NCI-H526 treated with DMSO at 0.1 percent for 48 hours (cell line): ENCODE measurements at regions not wholly inside any gene's neighbourhood (a gene's known extent, or its start where the extent isn't known, plus 50 kb on each side); places are given as distances from the start of the nearest gene placed in this dataset.
"Not testable (repeated sequence)": the region's sequence is repeated elsewhere in the genome, so short reads cannot be mapped to it uniquely, and the experiment has no call there.

Source experiments
- DNase-seq: peaks from one replicate; lab custom pipeline; 2025; lab: John Stamatoyannopoulos, UW

DNA sequence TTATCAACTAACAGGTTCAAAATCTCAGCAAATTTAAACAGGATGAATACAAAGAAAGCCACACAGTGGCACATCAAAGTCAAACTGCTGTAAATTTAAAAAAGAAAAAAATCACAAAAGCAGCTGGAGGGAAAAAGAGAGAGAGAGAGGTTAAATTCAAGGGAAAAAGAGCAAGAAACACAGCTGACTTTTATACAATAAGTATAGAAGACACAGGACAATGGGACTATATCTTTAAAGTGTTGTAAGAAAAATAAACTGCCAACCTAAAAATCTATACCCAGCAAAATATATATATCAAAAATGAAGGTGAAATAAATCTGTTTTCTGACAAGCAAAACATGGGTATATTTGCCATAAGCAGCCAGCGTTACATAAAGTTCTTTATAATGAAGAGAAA lies 261.5 kb downstream of the TLE1 start:
- no peak for DNase-seq

GRCh38 chr9:81424431-81424830 lies 264.9 kb downstream of the TLE1 start:
- DNase-seq, result peak; percentile 46

DNA sequence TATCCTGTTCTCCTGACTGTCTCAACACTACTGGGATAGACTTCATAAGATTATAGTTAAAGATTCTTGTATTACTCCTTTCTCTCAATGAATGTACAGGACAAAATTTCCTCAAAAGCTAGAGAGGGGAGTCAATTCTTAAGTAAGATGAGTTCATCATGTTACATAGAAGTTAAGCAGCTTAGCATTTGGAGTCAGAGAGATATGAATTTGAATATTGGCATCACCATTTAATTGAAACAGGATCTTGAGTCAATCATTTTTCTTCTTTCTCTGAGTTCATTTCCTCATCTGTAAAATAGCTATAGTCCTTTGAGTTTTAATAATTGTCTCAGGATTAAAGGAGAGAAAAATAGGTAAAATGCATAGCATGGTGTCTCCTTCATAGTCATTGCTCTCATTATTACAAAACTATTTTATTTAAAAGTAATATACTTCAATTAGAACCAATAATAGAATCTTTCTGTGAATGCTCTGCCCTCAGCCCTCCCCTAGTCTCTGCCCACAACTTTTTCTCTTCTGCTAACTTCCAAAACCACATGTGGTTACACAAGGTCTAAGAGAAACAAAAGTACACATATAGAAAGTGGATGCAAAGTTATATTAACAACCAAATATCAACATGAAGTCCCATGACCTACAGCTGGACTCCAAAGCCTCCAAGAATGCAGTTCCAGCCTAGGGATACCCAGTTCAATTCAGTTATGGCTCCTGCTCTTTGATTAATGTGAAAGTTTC lies 265.6 kb downstream of the TLE1 start:
- DNase-seq, result no peak

DNA sequence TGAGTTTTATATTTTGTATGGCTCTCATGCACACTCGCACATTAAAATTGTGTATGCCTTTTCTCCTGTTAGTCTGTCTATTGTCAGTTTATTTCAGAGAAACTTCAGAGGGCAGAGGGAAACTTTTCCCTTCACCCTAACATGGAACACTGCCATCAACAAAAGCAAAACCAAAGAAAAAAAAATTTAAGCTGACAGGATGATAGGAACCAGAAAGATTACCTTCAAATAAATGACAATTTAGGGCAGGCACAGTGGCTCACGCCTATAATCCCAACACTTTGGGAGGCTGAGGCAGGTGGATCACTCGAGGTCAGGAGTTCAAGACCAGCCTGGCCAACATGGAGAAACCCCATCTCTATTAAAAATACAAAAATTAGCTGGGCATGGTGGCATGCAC lies 268.3 kb downstream of the TLE1 start:
- not testable (repeated sequence) for DNase-seq

- no peak for DNase-seq
These were observed 269.3 kb downstream of the TLE1 start for GRCh38 chr9:81420024-81420423.

- peak; percentile 7 for DNase-seq
These were observed 271.4 kb downstream of the TLE1 start for GRCh38 chr9:81417941-81418340.

DNA sequence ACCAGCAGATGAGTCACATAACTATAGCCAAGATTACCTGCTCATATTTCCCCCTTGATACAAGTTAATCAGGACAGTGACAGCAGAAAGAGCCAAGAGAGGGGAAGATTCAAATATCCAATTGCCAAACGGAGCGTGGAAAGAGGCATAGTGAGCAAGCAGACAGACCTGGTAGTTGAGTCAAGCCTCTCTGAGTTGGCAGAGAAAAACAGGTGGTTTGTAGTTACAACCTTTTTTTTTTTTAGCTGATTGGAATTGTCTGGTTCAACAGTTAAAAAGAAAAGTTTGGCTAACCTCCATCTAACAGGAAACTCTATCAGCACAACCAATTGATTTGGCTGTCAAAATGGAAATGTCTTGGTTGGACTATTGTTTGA lies 272.1 kb downstream of the TLE1 start:
- DNase-seq, result no peak

DNA sequence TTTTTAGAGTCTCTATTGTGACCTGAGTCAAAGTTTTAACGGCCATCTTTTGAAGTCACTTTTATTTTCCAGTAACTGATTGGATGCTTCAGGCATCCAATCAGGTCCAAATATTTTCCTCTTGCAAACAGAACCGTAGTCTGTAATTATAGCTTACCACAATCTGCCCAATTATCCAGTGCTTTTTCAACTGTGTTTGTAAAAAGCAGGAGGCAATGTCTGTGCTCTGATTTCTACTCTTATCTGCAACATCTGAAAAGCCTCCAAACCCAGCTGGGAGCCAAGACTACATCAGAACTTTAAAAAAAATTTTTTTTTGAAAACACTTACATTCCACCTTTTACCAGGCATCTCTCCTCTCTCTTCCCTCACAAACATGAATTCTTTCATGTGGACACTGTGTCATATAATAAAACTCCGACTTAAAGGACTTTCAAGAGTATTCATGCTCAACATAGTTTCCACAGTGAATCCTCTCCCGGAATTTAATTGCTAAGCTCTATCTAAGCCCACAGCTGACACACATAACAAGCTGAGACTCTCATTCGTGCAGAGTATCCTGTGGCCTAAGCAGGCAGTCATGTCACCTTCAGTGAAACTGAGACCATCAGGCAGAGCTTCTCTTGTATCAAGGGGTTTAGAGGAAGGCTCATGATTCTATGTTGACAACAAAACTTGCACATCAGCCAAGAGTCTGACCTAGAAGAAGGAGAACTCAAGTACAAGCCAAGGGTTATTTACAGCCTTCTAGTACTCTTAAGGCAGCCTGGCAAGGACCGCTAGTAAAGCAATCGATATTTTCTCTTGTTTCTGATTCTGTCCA lies 272.7 kb downstream of the TLE1 start:
- DNase-seq, result no peak

DNA sequence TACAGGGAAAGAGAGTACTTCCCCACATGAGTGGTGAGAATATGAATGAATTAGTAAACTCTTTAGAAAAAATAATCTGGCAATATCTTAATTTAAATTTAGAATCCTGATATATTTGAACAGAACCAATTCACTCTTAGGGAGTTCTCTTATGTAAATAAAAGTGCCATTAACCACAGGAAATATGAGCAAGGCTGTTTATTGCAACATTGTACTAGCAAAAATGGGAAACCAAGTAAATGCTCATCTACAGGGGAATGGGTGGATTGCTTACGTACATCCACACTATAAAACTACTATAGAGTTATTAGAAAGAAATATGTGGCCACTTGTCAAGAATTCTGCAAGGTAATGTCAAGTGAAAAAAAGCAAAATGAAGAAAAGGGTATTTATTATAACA lies 274.5 kb downstream of the TLE1 start:
- no peak for DNase-seq

DNA sequence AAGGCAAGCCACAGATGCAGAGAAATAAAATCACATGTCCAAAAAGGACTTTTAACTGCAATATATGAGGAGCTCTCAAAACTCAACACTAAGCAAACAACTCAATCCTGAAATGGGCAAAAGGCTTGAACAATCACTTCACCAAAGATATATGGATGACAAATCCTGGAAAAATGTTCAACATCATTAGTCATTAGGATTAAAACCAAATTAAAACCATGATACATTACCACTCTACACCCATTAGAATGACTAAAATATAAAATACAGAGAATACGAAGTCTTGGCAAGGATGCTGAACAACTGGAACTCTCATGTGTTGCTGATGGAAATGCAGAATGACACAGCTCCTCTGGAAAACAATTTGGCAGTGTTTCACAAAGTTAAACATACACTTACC lies 277.4 kb downstream of the TLE1 start:
- DNase-seq, result no peak

DNA sequence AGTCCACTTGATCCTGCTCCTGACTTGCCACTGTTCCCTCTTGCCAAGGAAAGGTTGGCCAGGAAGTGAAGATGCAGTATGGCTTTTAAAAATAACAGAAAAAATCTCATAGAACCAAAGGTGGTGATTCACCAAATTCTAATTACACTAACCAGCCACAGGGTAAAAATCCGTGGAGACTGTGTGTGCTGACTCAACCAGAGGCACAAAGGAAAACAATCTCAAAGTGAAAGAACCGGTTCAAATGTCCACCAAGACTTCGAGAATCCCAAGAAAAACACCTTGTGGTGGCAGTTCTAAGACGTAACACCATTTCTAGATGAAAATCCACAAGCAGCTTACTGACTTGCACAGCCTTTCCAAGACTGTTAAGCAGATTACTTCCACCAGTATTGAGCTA lies 279.1 kb downstream of the TLE1 start:
- no peak for DNase-seq

DNA sequence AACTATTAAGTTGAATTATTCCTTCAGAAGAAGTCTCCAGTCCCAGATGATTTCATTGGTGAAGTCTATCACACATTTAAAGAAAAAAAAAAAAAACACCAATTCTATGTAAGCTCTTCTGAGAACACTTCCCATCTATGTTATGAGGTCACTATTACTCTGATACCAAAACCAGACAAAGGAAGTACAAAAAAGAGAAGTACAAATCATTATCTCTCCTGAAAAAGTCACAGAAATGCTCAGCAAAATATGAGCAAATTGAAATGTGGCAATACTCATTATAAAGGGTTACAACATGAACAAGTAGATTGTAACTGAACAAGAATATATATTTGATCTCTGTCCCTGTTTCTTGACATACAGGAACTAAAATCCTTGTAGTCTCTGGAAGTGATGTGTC lies 280.4 kb downstream of the TLE1 start:
- no peak for DNase-seq

DNA sequence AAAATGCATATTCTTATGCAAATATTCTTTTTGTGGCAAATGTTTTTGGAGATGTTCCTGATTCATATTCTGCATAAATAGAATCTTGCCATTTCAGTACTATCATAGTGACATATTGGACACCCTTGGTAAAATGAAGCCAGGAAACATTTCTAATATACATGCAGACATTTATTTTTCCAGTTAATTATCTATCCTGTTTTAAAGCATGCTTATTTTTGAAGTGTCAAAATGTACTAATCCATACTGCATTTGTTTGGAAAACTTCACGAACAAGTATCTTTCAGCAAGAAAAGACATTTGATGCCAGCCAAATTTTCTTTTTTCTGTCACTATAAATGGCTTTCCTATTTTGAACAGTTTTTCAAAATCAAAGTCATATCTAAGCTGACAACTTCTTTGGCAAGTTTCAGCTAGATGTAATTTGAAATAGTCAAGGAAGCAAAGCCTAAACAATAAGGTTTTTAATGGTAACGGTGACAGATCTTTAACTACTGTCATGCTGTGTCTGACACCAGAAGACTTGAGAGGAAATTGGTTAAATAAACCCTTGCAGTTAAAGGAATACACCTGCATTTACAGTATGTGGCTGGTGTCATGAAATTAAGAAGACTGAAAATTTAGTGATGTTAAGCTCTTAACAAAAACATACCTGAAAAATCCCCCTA lies 284.3 kb downstream of the TLE1 start:
- DNase-seq, result no peak

DNA sequence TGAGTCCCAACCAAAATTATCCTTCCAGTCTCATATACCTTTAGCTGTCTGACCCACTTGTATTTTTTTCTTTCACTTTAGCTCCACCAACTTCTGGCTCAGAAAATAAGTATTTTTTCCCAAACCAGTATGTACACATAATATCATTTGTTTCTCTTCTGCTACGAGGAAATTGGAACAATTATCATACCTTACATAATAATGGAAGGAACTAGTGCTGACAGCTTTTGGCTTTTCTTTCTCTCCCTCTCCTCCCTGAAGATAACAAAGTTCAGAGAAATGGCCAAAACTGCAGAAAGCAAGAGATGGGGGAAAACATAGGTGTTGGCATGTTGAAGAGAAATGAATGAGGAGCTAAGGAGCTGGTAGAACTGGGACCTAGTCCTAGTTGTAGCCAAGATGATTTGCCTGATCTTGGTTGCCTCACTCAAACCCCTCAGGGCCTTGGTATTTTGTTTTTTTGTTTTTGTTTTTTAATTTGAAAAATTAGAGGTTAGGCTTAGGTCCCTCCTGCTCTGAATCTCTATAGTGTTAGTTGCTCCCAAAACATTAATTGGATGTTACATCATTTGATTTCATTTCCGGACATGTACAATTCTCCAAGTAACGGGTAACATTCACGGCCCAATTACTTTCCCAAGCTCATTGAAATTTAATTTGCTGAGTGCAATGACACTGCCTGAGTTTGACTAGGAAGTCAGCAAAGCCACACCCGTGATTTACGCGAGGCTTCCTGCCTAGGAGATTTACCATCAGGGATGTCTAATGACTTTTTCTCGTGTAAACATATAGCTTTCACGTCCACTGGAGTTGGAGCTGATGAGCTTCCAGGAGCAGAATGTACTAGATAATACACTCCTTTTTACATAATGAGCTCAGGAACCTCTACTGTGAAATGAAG lies 291.6 kb downstream of the TLE1 start:
- no peak for DNase-seq

- DNase-seq, result no peak
These were observed 292.8 kb downstream of the TLE1 start for GRCh38 chr9:81396528-81396927.

GRCh38 chr9:81395676-81396054 lies 293.7 kb downstream of the TLE1 start:
- no peak for DNase-seq

GRCh38 chr9:81394881-81395675 lies 294.3 kb downstream of the TLE1 start:
- DNase-seq, result no peak

- no peak for DNase-seq
These were observed 295.1 kb downstream of the TLE1 start for GRCh38 chr9:81393985-81394811.

- DNase-seq, result no peak
These were observed 297.9 kb downstream of the TLE1 start for GRCh38 chr9:81391457-81391825.

DNA sequence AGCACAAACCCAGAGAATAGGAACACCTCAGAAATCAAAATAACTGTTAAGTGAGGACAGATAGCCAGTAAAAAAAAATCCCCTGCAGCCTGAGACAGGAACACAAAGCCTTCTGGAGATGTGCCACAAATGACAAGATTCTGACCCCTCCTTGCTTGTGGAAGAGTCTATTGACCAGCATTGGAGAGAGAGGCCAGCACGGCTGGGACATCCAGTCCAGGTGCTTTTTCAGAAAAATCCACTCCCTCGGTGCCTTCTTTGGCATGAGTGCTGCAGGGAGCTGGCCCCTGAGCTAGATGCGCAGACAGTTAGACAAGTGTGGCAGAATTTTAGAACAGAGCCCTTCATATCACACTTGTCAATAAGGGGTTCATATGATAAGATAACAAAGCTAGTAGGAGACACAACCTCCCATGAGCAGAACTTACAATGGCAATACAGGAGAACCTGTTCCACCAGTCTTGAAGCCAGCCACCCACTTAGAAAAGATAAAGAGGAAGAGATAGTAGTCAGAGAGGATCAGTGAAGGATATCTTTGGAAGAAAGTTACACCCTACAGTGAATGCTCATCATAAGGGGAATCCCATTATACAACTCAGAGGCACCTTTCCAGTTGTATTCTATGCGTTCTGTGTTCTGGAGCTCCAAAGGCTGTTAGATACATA lies 298.4 kb downstream of the TLE1 start:
- no peak for DNase-seq
